Peyer's patch (tissue), 4 donors: ENCODE measurements at regions not wholly inside any gene's neighbourhood (a gene's known extent, or its start where the extent isn't known, plus 50 kb on each side); places are given as distances from the start of the nearest gene placed in this dataset.
"Not testable (repeated sequence)": the region's sequence is repeated elsewhere in the genome, so short reads cannot be mapped to it uniquely, and the experiment has no call there.

Experiments
- DNase-seq, 3 donors: peaks; one replicate each; pipeline ENCODE4 v3.0.0-alpha.2; 2017 to 2019
- H3K27ac ChIP-seq, 4 donors: fragments of 200-600 bp; sonication (generic); one replicate each; pipeline ENCODE4 v1.5.1; 2016 to 2019
- H3K27me3 ChIP-seq, 2 donors: fragments of 200-600 bp; sonication (generic); one replicate each; pipeline ENCODE4 v1.5.1; 2019
- H3K36me3 ChIP-seq, 3 donors: fragments of 200-600 bp; sonication (generic); one replicate each; pipeline ENCODE4 v1.5.1; 2016 to 2019
- H3K4me1 ChIP-seq, 4 donors: fragments of 200-600 bp; sonication (generic); one replicate each; pipeline ENCODE4 v1.5.1; 2016 to 2019
- H3K4me3 ChIP-seq, 4 donors: fragments of 200-600 bp; sonication (generic); 1 replicate in 3 of 4; 2 replicates in 1 of 4; pipeline ENCODE4 v1.5.1; 2016 to 2019; ENCODE audit warnings: mild to moderate bottlenecking in 1 of 4
- H3K9me3 ChIP-seq, 4 donors: fragments of 200-600 bp; sonication (generic); one replicate each; pipeline ENCODE4 v1.5.1; 2016 to 2019; ENCODE audit warnings: mild to moderate bottlenecking in 1 of 4
- CTCF ChIP-seq, 6 experiments: fragments of 450-650 bp in 4 of 6; fragments of 200-600 bp in 2 of 6; sonication (generic) in 1 of 6; IDR thresholded peaks; one replicate each; pipeline ENCODE4 v1.5.1; 2017 to 2019; ENCODE audit warnings: antibody characterized with exemption in 6 of 6, mild to moderate bottlenecking in 3 of 6, moderate library complexity in 1 of 6
- POLR2A ChIP-seq, 2 donors: fragments of 450-650 bp; IDR thresholded peaks; one replicate each; pipeline ENCODE4 v1.5.1; 2017; ENCODE audit warnings: antibody characterized with exemption in 2 of 2, mild to moderate bottlenecking in 2 of 2, moderate library complexity in 2 of 2

- Histone ChIP-seq H3K9me3 (no peaks in the 10 kb centered on the region), H3K4me3 (no peak overlapping the region), H3K27ac (peak overlapping the region in 2 of 4 donors; percentile 63 to 76), H3K27me3 (no peaks in the 10 kb centered on the region), H3K36me3 (no peaks in the 10 kb centered on the region), H3K4me1 (no peaks in the 10 kb centered on the region)
- TF ChIP-seq CTCF (IDR thresholded peaks at IDR 0.05): no peak
- TF ChIP-seq POLR2A (IDR thresholded peaks at IDR 0.05): no peak
- peak in 2 of 3 donors; percentile 75 to 78 for DNase-seq
These were observed 126.8 kb upstream of the CACNA1A start for GRCh38 chr19:13633109-13633508.

- H3K9me3 ChIP-seq, H3K36me3 ChIP-seq, H3K4me1 ChIP-seq, H3K4me3 ChIP-seq, H3K27ac ChIP-seq, H3K27me3 ChIP-seq, DNase-seq: not testable (repeated sequence)
These were observed 125.9 kb upstream of the CACNA1A start for GRCh38 chr19:13632164-13632563.

- no peak for TF ChIP-seq CTCF (IDR thresholded peaks at IDR 0.05)
- no peak for TF ChIP-seq POLR2A (IDR thresholded peaks at IDR 0.05)
- Histone ChIP-seq H3K4me1 (no peaks in the 10 kb centered on the region), H3K27me3 (no peaks in the 10 kb centered on the region), H3K27ac (no peak overlapping the region), H3K4me3 (no peak overlapping the region), H3K9me3 (no peaks in the 10 kb centered on the region), H3K36me3 (no peaks in the 10 kb centered on the region)
- no peak for DNase-seq
These were observed 123.5 kb upstream of the CACNA1A start for GRCh38 chr19:13629687-13630357.

GRCh38 chr19:13627531-13627930, 121.3 kb upstream of the CACNA1A start:
- TF ChIP-seq POLR2A (IDR thresholded peaks at IDR 0.05) (no peak), CTCF (IDR thresholded peaks at IDR 0.05) (no peak)
- Histone ChIP-seq H3K4me1 (no peaks in the 10 kb centered on the region), H3K36me3 (no peaks in the 10 kb centered on the region), H3K4me3 (no peak overlapping the region), H3K27me3 (no peaks in the 10 kb centered on the region), H3K27ac (no peak overlapping the region), H3K9me3 (no peaks in the 10 kb centered on the region)
- no peak for DNase-seq

- no peaks in the 10 kb centered on the region for H3K36me3 ChIP-seq
- H3K9me3 ChIP-seq: no peaks in the 10 kb centered on the region
- TF ChIP-seq POLR2A (IDR thresholded peaks at IDR 0.05) (no peak), CTCF (IDR thresholded peaks at IDR 0.05) (no peak)
- H3K4me1 ChIP-seq: no peaks in the 10 kb centered on the region
- no peak for DNase-seq
- no peak overlapping the region for H3K27ac ChIP-seq
- no peak overlapping the region for H3K4me3 ChIP-seq
- H3K27me3 ChIP-seq: no peaks in the 10 kb centered on the region
These were observed 117.7 kb upstream of the CACNA1A start for GRCh38 chr19:13623716-13624710.
